NT2/D1 (cell line): ENCODE measurements at regions not wholly inside any gene's neighbourhood (a gene's known extent, or its start where the extent isn't known, plus 50 kb on each side); places are given as distances from the start of the nearest gene placed in this dataset.

Experiments
- SUZ12 ChIP-seq: IDR thresholded peaks from 2 replicates; pipeline ENCODE4 v1.6.1; 2011; ENCODE audit not compliant: insufficient read length, insufficient read depth; ENCODE audit errors: extremely low read depth
- YY1 ChIP-seq: IDR thresholded peaks from 2 replicates; pipeline ENCODE4 v1.6.1; 2011; ENCODE audit not compliant: insufficient read length, insufficient read depth
- ZNF274 ChIP-seq: IDR thresholded peaks from 2 replicates; pipeline ENCODE4 v1.6.1; 2011; ENCODE audit warnings: mild to moderate bottlenecking, low read depth, low read length

DNA sequence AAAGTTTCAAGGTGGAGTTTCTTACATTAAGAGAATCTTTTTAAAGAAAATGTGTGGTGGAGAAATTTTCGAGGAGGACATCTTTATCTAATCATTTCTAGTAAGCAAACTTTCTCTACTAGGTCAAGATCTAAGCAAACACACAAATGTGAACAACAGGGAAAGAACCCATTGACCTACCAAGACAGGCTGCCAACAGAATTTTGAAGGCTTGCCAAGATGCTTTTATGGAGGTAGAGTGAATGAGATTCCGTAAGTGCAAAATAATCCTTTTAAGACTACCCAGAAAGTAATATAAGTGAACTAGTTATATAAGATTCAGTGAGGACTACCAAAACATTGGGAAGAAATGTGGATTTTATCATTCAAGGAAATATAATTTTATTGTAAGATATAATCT lies 357.1 kb upstream of the PDE3A start:
- TF ChIP-seq SUZ12 (no peak), YY1 (no peak), ZNF274 (no peak)
